Amniotic epithelial cell (primary cell): ENCODE measurements at regions not wholly inside any gene's neighbourhood (a gene's known extent, or its start where the extent isn't known, plus 50 kb on each side); places are given as distances from the start of the nearest gene placed in this dataset.

ENCODE experiments used
- DNase-seq: peaks from one replicate; pipeline ENCODE4 v3.0.0-alpha.2; 2010; ENCODE audit warnings: low read depth

GRCh38 chr11:69994810-69995209 lies 83.3 kb upstream of the ANO1 start:
- no peak for DNase-seq

DNA sequence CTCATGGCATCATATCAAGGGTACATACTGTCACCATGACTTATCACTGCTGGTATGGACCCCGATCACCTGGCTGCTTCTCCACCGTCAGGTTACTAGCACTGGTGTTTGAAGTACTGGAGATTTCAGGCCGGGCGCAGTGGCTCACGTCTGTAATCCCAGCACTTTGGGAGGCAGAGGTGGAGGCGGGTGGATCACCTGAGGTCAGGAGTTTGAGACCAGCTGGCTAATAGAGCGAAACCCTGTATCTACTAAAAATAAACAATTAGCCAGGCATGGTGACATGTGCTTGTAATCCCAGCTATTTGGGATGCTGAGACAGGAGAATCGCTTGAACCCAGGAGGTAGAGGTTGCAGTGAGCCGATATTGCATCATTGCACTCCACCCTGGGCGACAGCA lies 82.4 kb upstream of the ANO1 start:
- no peak for DNase-seq

GRCh38 chr11:69996451-69996850 lies 81.7 kb upstream of the ANO1 start:
- no peak for DNase-seq

DNA sequence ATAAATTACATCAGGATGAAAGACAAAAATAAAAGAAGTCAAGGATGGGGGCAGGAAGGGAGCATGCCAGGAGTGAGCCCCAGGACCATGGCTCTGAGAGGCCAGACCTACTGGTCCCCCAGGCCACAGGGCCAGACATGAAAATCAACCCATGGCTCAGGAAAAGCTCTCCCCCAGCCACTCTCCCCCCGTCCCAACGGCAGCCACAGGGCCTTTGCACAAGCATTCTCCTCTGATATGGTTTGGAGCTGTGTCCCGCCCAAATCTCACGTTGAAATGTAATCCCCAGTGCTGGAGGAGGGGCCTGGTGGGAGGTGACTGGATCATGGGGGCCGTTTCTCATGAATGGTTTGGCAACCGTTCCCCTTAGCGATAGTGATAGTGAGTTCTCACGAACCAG lies 80.8 kb upstream of the ANO1 start:
- DNase-seq: no peak

GRCh38 chr11:69999721-70000120 lies 78.4 kb upstream of the ANO1 start:
- no peak for DNase-seq

DNA sequence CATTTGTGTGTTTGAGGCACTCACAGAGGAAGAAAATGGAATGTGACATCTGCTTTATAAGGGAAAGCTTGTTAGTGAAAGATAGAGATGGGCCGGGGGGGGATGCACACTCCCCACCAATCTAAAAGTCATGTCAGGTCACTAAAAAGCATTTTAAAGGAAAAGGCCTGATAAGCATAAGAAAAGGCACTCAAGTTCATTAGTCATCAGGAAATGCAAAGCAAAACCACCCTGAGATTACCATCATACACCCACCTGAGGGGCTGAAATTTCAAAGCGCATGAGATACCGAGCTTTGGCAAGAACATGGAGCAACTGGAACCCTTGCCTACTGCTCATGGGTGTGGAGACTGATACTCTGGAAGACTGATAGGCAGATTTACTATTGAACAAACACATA lies 77.9 kb upstream of the ANO1 start:
- no peak for DNase-seq

DNA sequence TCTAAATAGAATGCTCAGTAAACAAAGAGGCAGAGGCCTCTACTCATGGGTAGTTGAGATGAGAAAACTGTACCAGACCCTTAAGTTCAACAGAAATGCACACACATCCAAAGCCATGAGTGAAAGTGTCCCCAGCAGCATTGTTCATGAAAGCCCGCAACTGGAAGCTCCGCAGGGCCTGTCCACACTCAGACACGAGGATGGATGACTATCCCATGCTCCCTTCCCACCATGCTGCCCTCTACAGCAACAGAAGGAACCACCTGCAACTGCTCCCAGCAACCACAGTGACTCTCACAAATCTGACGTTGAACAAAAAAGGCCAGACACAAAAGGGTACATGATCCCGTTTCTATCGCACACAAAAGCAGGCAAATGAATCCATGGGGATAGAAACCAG lies 76.9 kb upstream of the ANO1 start:
- DNase-seq: no peak

GRCh38 chr11:70002433-70002832 lies 75.7 kb upstream of the ANO1 start:
- DNase-seq: no peak

DNA sequence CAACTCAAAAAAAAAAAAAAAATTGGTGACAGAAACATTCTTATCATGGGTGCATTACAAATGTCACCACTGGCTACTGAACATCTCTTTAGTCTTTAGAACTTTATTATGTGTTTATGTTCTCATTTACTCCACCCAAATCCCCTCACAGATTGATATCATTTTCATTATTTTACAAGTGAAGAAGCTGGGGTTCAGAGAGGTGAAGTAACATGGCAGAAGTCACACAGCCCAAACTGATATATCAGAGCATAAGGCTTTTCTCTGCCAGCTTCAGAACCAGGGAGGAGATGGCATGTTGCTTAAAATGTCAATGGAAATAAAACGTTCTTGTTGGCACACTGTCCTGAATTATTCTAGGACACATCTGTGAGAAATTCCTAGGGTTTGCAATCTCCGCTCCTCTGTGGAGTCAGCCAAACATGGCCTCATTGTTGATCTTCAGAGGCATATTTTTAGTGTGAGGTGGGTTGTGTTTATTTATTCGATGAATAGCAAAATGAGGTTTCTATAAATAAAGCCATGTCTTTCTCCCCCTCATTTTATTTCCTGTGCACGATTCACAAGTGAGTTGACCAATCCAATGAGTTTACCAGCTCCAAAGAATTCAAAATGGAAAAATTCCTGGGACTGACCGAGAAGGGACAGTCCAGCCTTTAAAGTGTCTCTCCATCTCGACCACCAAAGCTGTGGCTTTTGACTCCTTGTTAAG lies 72.9 kb upstream of the ANO1 start:
- DNase-seq: no peak

DNA sequence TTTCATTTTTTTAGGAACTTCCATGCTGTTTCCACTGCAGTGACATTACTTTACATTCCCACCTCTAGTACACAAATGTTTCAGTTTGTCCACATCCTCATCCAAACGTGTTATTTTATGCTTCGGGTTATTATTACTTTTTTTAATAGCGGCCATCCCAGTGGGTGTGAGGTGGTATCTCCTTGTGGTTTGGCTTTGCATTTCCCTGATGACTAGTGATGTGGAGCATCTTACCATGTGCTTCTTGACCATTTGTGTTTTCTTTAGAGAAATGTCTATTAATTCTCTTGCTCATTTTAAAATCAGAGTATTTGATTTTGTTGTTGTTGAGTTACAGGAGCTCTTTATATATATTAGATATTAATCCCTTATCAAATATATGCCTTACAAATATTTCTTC lies 70.3 kb upstream of the ANO1 start:
- DNase-seq: no peak

- DNase-seq: no peak
Measured at GRCh38 chr11:70010774-70011173, 67.3 kb upstream of the ANO1 start.

- DNase-seq: no peak
Measured at GRCh38 chr11:70012134-70012733, 65.9 kb upstream of the ANO1 start.

GRCh38 chr11:70014291-70014690 lies 63.8 kb upstream of the ANO1 start:
- DNase-seq: no peak

- peak; percentile 8 for DNase-seq
Measured at GRCh38 chr11:70016666-70017367, 61.3 kb upstream of the ANO1 start.

GRCh38 chr11:70018816-70019215 lies 59.3 kb upstream of the ANO1 start:
- DNase-seq: no peak

- no peak for DNase-seq
Measured at GRCh38 chr11:70019576-70020011, 58.5 kb upstream of the ANO1 start.

- no peak for DNase-seq
Measured at GRCh38 chr11:70020336-70021214, 57.5 kb upstream of the ANO1 start.

GRCh38 chr11:70021586-70021985 lies 56.5 kb upstream of the ANO1 start:
- DNase-seq: no peak

DNA sequence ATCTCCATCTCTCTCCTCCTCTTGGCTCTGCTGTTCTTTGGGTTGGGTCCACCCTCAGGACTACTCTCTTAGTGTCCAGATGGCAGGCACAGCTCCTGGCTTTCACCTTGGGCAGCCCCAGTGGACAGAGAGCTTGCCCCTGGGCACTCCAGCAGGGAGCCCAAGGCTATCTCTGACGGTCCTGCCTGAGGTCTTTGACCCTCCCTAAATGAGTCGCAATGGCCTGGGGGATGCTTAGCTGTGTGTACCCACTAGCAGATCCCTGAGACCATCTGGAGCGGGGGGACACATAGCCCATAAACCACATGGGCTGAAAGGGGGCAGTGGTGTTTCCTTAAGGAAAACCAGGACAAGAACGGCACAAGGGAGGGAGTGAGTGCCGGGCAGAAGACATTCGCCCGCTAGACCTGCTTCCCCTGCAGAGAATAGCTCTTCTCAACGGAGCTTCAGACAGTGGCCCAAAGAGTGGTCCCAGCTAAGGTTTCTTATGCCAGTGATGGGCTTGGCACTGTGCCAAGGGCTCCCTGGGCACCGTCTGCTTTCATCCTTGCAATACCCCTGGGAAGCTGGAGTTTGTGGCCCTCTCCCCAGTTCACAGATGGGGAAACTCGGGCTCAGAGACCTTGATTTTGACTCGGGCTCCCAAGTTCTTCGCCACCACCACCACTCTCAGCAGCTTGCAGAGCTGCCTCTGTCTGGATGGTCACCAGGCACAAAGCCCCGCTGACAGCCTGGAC lies 53.9 kb upstream of the ANO1 start:
- no peak for DNase-seq

DNA sequence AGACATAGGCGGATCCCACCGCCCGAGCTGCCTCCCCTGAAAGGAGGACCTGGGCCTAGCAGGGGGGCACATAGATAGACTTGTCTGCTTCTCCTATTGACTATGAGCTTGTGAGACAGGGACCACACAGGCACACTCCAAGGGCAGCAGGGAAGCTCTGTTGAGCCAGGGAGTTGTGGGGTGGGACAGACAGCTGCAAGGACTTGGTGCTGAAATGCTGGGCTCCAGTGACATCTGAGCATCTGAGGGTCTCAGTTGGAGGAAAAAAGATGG lies 53.4 kb upstream of the ANO1 start:
- no peak for DNase-seq

GRCh38 chr11:70025308-70025707 lies 52.8 kb upstream of the ANO1 start:
- DNase-seq: no peak

DNA sequence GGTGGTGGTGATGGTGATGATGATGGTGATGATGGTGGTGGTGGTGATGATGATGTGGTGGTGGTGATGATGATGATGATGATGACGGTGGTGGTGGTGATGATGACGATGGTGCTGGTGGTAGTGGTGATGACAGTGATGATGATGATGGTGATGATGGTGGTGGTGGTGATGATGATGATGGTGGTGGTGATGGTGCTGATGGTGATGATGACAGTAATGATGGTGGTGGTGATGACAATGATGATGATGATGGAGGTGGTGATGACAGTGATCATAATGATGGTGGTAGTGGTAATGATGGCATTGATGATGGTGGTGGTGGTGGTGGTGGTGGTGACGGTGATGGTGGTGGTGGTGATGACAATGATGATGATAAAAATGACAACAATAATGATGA lies 52.1 kb upstream of the ANO1 start:
- no peak for DNase-seq
